NCI-H526 treated with DMSO at 0.1 percent for 48 hours (cell line): ENCODE measurements at regions not wholly inside any gene's neighbourhood (a gene's known extent, or its start where the extent isn't known, plus 50 kb on each side); places are given as distances from the start of the nearest gene placed in this dataset.
A peak's percentile ranks its signal among the peaks of the same experiment; 100 is the strongest.

ENCODE experiments used
- DNase-seq: peaks from one replicate; lab custom pipeline; 2025; lab: John Stamatoyannopoulos, UW

DNA sequence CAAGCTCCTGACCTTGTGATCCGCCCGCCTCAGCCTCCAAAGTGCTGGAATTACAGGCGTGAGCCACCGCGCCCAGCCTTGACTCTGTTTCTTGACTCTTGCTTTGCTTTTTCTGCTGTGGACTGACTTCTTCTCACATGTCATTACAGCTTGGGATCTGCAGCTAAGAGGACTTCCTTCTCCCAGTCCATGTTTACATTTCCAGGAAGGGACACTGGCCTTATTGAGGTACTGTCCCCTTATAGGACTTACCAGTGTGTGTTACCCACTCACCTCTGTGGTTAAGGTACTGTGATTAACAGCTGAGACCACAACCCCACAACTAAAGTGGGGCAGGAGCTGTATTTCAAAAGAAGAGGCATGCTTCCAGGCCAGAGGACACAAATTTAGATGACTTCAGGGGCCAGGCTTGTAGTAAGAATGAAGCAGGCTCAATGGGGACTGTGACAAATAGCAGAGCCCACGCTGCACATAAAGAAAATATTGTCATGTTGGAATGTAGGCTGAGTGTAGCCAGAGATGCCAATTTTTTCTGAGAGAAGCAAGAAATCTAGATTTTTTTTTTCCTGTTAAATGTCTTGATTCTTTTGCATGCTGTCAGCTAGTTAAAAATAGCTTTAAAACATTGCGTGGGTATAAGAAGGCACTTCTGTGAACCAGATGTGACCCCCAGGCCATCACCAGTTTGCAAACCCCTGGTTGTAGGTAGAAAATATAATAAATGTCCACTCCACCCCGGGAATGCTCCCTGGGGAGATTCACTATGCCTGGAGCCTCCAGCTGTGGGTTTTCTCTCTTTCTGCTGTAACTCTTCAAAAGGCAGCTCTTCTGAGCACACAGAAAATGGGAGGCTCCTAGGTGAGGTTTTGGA is 75.0 kb downstream of the PTPDC1 start:
- DNase-seq, result no peak

DNA sequence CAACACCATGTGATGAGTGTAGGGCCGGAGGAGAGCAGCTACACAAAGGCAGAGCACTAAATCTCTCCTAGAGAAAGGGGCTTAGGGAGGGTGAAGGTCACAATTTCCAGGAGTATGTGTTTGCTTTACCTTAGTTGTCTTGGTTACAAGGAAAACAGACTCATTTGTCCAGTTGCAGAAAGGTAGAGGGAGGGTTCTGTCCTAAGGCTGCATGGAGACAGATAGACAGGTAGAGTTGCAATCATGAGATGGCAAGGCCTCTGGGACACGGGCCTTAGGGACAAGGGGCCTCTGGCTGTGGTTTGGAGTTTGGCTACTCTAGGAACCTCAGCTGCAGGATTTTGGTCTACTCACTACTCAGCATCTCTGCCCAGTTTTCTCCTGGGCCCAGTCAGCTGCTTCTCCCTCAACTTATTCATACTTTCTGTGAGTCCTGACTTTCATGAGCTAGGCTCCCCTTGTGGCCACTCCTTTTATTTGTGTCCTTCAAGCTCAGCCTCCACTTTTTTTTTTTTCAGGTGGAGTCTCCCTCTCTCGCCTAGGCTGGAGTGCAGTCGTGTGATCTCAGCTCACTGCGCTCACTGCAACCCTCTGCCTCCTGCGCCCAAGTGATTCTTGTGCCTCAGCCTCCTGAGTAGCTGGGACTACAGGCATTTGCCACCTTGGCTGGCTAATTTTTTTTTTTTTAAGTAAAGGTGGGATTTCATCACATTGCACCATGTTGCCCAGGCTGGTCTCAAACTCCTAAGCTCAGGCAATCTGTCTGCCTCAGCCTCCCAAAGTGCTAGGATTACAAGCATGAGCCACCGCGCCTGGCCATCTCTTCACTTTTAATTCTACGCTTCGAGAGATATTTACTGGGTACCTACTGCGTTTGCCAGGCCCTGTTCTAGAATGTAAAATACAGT is 76.6 kb downstream of the PTPDC1 start:
- DNase-seq, result no peak

DNA sequence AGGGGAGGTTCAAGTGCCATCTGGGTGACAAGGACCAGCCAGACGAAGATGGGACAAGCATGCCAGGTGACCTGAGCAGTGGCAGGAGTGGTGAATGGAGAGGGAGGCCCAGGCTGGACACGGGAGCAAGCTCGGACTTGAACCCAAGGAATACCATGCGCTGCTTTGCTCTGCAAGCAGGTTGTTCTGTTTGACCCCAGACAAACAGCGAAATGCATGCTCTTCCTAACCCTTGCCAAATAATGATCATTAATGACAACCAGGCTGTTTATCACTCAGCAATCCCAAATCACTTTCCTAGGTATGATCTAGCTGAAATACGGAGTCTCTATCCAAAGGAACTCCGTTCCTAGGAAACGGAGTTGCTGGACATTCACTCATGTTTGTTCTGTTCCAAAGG is 77.4 kb downstream of the PTPDC1 start:
- DNase-seq, result no peak

DNA sequence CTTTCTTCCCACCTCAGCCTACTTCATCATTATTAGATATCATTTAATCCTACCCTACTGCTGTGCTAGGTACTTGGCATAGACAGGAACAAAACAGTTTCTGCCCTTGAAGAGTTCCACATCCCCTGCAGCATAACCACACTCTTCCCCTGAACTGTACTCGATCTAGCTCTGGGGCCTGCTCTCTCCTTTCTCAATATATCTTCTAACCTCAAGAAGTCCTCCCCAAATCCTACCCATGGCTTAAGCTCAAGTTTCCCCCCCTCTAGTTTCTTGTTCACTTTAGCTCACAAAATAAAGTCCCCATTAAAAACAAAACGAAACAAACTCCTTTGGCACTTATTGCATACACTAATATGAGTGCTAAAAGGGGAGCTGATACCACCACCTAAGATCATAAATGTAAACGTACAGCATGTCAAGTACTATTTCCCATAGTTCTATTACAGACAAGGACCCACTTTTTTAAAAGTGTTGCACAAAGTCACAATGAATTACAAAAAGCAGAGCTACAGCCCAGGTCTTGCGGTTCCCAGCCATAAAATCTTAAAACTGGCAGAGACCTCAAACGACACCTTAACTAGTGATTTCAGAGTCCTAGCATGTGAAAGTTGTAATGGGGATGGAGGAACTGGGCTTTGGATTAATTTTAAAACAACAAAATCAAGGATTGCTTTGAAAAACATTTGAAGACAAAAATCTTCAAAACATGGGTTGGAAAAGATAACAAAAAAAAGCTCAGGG is 80.7 kb downstream of the PTPDC1 start:
- no peak for DNase-seq

DNA sequence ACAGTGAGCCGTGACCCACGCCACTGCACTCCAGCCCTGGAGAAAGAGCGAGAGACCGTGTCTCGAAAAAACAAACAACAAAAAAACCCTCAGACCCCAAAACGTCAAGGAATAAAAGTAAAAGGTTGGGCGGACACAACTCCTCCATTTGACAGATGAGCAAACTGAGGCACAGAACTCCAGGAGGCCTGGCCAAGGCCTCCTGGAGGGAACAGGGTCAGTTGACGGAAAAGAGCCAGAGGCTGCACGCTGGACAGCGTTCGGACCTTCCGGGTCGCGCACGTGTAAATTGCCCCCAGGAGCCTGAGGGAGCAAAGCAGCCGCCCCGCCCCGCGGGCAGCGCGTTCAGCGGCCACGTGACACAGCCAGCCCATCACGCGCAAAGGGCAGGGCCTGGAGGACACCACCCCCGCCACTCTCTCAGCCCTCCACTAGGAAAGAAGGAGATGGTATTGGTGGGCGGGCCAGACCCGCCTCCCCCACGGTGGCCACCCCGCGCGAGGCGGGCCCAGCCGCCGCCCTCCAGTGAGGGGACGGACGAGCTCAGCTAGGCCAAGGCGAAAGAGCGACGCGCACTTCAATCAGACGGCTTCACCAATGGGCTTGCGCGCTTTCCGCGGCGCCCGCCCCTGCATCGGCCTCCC is 81.5 kb downstream of the PTPDC1 start:
- DNase-seq, result peak; percentile 91

DNA sequence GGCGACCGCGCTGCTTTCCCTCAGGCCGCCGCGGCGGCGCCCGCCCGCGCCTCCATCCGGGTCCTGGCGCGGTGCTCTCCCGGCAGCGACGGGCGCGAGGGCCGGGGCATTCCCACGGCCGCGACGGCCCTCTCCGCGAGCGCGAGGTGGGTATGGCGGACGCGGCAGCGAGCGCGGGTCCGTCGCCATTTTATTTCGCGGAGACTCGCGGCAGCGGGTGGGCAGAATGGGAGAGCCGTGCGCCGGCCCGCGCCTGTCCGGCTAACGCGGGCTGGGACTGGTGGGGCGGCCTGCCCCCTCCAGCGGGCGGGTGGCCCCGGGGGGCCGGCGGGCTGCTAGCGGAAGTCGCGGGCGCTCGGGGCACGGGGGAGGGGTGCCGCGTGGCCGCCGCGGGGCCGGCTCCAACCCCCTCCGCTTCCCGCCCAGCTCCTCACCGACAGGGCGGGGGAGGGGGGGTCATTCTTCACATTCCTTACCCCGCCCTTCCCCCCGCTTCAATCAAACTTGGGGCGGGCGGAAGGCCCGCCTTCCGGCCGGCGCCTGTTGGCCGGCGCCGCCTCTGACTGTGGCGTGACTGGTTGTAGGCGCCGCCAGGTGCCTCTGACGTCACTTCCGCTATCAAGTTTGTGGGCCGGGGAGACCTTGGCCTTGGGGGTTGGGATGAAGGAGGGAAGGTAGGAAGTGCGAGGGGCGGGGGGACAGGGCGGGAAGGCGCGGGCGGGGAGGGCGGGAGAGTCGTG is 82.1 kb downstream of the PTPDC1 start:
- DNase-seq, result peak; percentile 87

DNA sequence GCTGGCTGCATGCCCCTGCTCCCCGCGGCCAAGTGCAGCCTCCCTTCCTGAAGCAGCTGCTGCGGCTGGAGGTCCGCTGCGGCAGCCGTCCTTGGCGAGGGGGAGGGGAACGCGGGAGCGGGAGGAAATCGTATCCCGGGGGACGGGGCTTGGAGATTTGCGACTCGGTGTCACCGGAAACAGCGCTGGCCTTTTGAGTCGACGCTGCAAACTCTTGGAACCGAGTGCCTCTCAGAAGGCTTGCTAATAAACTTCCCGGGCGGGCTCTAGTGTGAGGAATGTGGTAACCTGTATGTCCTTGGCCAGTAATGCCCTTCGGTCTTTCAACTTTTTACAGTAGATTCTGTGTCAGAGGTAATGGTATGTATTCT is 82.7 kb downstream of the PTPDC1 start:
- peak; percentile 74 for DNase-seq

DNA sequence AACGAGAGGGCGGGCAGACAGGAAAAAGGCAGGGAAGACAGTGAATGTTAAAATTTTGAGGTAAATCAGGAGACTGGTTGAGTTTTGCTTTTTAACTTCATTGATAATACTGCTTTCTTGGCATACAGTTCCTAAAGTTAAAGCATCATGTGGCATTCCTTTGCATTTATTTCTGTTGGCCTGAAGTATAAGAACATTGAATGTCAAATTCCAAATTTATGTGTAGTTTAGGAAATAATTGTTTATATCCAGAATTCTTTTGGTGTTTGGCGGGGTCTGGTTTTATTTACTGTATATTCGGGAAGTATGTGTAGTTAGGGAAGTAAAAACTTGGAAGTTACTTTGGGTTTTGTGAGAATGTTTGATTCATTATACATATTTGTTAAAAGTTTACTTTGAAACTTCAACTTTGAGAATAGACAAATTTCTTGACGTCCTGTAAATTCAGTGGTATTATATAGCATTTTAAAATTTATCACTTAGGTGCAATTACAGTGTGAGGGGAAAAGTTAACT is 83.2 kb downstream of the PTPDC1 start:
- DNase-seq, result no peak

DNA sequence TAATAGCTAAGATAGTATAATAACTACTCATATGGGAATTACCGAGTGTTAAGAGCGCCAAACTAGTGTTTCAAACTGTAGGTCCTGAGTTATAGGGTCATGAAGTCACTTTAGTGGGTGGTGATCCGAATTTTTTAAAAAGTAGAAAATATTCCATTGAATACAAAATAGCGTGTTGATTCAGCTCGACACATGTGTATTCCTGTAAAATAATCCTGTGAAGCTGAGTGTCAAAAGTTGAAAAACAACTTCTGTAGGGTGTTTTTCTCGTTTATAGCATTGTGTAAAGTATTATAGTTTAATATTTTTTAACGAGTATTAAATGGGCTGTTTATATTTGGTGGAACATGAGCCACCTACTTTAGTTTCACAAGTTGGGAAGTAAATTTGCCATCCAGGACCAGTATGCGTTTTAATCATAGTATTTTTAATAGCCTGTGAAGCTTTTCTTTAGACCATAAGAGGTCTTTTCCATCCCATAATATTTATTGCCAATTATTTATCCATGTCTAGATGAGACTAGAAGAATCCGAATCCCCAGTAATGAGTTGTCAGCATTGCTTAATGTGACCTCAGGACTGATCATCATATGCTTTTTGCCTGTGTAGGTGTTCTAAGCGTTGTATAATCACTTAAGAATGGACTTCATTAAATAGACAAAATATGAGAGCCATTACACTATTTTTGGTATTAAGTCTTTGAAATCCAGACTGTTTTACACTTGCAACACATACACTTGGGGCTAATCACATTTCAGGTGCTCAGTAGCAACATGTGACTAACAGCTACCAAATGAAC is 84.1 kb downstream of the PTPDC1 start:
- no peak for DNase-seq

DNA sequence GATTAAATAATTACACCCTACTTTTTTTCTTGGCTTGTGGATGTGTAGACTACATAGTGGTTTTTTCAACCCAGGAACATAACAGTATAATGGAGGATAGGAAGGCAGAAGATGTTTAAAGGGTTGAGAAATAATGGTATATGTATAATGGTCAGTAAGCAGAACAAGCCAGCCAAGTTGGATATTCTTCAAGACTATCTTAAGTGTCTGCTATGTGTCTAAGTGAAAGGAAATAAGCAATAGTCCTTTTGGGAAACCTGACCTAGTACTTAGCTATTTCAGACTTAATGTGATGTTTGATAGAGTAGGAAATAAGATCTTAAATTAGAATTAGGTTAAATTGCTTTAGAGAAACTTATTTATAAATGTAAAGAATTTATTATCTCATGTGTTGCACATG is 85.7 kb downstream of the PTPDC1 start:
- no peak for DNase-seq

DNA sequence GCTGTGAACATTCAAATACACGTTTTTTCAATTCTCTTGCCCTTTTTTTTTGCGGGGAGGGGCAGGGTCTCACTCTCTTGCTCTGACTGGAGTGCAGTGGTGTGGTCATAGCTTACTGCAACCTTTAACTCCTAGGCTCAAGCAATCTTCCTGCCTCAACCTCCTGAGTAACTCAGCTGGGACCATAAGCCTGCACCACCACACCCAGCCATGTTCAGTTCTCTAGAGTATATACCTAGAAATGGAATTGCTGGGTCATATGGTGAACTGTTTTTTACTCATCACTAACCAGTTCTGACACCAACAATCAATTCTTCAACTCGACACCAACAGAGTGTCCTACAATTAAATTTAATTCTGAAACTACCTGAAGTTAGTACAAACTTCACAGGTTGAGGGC is 85.5 kb upstream of the ZNF169 start:
- DNase-seq, result no peak

DNA sequence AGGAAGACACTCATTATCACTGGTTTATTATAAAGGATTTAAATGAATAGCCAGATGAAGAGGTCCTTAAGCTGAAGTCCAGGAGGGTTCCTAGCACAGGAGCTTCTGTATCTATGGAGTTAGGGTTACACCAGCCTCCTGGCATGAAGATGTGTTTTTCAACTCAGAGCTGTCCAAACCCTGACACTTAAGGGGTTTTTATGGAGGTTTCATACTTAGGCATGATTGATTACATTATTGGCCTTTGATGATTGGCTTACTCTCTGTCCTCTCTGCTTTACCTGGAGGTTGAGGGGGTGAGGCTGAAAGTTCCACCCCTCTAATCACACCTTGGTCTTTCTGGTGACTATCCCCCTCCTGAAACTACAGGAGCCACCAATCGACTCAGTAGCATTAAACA is 84.9 kb upstream of the ZNF169 start:
- no peak for DNase-seq

DNA sequence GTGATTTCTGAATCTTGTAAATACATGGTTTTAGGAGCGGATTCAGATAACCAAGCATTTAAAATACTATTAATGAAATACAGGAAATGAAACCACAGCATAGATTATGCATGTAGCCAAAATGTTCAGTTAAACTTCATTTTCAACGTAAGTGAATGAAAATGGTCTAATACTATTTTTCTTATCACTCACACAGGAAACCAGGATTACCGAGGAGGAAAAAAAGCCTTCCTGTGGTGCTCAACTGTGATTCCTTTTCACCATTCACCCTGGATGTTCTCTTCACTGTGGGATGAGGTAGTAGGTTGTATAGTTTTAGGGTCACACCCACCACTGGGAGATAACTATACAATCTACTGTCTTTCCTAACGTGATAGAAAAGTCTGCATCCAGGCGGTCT is 83.4 kb upstream of the ZNF169 start:
- DNase-seq, result no peak

DNA sequence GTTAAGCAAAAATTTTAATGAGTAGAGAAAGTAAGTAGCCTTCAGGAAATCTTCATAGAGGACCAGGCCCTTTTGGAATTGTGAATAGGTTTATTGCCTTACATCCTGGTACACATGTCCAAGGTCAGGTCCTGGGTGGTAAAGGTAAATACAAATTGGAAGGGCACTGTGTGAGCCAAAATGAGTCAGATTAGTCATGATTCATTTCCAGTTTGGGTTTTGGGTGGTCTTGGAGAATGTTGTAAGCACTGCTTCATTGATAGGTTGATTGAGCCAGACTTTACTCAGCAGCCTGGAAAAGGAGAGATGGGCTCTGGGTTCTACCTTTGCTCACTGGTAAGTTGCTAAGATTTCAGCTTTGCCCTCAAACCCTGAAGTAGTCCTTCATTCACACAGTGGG is 82.5 kb upstream of the ZNF169 start:
- DNase-seq, result no peak

DNA sequence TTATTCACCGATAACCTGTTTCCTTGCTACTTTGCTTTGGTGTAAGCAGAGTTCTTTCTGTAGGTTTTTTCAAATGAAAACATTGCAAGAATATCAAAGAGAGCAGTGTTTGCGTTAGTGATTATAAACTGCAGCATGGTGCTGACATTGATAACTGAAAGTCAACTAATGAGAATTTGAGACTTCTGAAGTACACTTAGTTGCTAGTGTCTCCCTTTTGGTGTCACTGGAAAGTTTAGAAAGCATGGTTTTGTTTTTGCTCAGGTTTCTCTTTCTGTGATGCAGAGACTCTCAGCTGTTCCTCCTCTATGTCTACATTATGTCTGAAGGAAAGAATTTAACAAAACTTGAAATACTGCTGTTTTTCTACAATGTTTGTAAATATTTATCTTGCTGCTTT is 80.2 kb upstream of the ZNF169 start:
- DNase-seq, result no peak

DNA sequence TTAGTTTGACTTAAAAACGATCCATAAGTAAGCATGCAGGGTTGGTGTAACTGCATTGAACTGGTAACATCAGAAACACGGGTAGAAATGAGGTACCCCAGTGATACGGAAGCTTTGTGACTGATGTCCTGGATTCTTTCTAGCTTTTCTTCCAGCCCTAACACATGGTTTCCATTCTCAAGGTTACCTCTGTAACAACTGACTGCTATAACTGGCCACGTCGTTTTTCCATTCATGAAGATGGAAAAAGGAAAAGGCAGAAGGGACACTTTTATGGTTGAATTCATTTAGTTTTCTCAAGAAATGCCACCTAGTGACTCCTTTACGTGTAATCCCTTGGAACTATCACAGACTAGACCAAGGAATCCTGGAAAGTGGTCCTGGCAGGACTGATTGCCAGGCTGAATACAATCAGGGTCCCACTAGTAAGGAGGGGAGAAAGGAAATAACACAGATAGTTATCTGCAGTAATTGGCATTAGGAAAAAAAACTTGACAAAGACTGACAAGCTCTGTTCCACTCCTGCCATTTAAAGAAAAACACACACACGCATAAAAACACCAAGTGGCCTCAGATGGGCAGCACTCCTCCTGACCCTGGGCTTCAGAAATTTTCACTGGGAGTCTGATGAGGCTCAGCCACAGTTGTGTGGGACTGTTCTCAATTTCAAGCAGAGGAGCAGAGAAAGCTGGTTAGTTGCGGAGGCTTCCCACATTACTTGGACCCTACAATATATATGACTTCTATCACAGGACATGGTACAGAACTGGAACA is 77.5 kb upstream of the ZNF169 start:
- no peak for DNase-seq

DNA sequence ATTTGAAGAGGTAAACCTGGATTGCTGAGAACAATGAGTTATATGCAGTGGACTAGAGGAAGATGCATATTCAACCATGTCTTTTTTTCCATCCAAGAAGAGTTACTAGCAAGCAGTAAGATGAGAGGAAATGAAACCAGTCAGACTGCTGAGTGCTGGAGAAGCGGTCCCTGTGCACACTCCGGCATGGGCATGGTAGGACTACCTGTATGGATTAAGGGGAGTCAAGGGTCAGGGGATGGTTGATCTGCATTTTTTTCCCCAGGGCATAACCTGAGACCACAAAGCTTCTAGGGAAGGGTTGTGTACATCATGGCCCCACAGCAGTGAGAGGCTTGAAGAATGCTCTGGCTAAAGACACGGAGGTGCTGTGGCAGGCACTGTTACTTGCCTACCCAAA is 76.6 kb upstream of the ZNF169 start:
- DNase-seq, result no peak

DNA sequence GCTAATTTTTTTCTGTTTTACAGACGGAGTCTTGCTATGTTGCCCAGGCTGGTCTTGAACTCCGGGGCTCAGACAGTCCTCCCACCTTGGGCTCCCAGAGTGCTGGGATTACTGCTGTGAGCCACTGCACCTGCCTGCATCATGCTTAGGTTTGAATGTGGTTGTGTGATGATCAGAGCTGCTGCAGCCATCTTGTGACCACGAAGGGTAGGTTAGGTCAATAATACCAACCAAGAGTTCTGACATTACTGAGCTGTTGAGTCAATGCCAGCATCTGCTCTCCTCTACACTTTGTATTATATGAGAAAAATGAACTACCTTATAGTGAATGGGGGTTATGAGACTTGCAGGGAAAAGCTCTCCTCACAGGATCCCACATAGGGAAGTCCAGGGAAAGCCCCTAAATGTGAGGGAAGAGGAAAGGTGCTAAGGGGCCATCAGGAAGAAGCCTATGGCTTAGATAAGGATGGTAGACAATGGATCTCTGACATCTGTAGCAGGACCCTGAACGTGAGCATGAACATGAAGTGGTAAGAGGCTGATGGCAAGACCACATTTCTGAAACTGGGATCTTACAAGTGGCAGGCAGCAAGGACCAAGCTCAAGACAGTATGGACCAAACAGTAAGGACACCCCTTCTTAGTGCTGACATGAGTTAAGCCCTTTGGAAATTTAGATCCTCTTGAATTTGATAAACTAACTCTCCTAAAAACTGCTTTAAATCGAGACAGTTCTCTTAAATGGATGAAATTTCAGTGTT is 75.7 kb upstream of the ZNF169 start:
- no peak for DNase-seq

DNA sequence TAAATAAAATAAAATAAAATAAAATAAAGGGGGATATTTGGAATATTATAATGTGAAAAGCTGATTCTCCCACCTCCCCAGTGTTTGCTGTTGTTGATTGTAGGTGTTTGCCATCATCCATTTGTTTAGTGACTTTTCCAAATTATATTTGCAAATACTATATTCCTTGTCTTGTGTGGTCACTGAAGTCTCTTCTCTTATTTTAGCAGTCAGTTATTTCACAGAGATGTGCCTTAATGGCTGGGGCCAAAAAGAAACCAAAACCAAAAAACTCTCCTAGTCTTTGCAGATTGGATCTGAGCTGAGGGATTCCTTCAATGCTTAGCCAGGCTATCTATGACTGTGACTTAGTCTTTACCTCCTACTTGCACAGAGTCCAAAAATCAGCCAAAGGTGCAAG is 70.9 kb upstream of the ZNF169 start:
- no peak for DNase-seq
